HuH-7 (cell line): ENCODE measurements at regions not wholly inside any gene's neighbourhood (a gene's known extent, or its start where the extent isn't known, plus 50 kb on each side); places are given as distances from the start of the nearest gene placed in this dataset.
A peak's percentile ranks its signal among the peaks of the same experiment; 100 is the strongest.
"Not testable (repeated sequence)": the region's sequence is repeated elsewhere in the genome, so short reads cannot be mapped to it uniquely, and the experiment has no call there.

ENCODE experiments used
- DNase-seq: peaks from one replicate; pipeline ENCODE4 v3.0.0; 2011; ENCODE audit warnings: low spot score

DNA sequence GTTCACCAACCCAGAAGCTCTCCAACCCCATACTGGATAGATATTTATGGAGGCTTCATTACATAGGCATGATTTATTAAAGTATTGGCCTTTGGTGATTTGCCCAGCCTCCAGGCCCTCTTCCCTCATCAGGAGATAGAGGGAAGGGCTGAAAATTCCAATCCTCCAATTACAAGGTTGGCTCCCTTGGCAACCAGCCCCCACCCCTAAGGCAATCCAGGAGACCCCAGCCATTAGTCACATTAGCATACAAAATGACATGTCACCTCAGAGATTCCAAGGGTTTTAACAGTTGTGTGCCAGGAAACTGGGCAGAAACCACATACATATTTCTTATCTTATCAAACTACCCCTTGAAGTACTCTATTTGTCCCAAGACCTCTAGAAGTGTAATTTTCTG lies 210.0 kb downstream of the HINT1 start:
- no peak for DNase-seq

GRCh38 chr5:130954336-130954735 lies 210.7 kb downstream of the HINT1 start:
- no peak for DNase-seq

- DNase-seq = no peak
These were observed 226.0 kb downstream of the HINT1 start for GRCh38 chr5:130939059-130939458.

GRCh38 chr5:130937046-130937445 lies 228.0 kb downstream of the HINT1 start:
- DNase-seq = no peak

GRCh38 chr5:130923543-130924124 lies 241.4 kb downstream of the HINT1 start:
- no peak for DNase-seq

DNA sequence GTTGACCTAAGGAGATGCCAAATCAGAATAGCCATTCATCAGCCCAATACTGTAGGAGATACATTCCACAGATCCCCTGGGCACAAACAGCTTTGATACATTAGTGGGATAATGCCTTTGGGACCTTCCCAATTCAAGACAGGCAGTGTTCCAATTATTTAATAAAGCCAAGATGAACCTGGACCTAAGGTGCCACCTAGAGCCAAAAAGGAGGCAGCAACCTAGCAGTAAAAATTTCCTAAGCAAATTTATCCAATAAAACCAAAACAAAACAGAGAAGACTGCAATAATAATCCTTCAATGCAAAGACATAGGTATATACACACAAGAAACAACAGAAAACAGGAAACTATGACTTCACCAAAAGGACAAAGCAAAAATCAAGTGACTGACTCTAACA lies 253.0 kb downstream of the HINT1 start:
- DNase-seq = no peak

GRCh38 chr5:130908186-130908585 lies 256.9 kb downstream of the HINT1 start:
- no peak for DNase-seq

GRCh38 chr5:130897537-130898195 lies 267.4 kb downstream of the HINT1 start:
- DNase-seq = not testable (repeated sequence)

DNA sequence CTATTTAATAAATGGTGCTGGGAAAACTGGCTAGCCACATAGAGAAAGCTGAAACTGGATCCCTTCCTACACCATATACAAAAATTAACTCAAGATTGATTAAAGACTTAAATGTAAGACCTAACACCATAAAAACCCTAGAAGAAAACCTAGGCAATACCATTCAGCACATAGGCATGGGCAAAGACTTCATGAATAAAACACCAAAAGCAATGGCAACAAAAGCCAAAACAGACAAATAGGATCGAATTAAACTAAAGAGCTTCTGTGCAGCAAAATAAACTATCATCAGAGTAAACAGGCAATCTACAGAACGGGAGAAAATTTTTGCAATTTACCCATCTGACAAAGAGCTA lies 267.9 kb downstream of the HINT1 start:
- not testable (repeated sequence) for DNase-seq

DNA sequence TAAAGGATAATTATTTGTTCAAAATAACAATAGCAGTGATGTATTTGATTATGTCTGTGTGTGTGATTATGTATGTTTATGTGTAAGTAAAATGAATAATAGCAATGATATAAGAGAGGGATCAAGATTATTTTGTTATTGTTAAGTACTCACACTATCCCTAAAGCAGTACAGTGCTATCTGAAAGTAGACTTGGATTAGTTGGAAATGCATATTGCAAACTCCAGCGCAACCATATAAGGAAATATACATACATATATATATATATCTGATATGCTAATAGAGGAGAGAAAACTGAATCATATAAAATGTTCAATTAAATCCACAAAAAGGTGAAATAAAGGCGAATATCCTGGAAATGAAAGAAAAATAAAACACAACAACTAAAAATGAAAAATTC lies 268.4 kb downstream of the HINT1 start:
- DNase-seq = no peak

- DNase-seq = no peak
These were observed 272.1 kb downstream of the HINT1 start for GRCh38 chr5:130893006-130893405.

DNA sequence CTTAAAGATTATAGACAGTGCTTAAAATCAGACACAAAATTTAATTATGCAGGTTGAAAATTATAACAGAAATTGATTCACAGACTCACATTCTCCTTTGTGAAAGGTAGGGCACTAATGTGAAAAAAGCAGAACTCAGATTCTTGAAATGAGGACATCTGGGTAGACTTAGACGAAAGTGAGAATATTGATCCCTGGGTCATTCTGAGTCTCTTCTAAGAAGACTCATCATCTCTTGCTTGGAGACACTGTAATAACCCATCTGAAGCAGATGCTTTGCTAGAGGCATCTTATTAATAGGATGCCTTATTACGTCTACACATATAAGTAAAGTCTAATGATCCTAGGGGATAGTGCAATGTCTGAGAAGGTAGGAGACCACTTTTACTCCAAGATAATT lies 274.4 kb downstream of the HINT1 start:
- no peak for DNase-seq

DNA sequence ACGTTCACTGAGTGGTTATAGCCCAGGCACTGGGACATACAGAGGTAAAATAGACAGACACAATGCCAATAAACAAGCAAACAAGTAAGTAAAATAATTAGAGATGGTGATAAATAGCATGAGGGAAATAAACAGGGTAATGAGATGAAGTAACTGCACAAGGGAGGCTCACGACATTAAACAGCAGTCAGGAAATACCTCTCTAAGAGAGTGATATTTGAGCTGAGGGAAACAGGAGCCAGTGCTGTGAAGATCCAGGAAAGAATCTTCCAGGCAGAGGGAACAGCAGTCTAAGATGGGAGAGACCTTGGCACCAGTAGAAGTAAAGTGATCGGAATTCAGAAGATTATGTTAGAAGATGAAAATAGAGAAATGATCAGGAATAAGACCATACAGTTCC lies 279.4 kb downstream of the HINT1 start:
- DNase-seq = peak; percentile 3

- peak; percentile 21 for DNase-seq
These were observed 280.0 kb downstream of the HINT1 start for GRCh38 chr5:130885027-130885426.

- peak; percentile 11 for DNase-seq
These were observed 281.0 kb downstream of the HINT1 start for GRCh38 chr5:130884023-130884422.

DNA sequence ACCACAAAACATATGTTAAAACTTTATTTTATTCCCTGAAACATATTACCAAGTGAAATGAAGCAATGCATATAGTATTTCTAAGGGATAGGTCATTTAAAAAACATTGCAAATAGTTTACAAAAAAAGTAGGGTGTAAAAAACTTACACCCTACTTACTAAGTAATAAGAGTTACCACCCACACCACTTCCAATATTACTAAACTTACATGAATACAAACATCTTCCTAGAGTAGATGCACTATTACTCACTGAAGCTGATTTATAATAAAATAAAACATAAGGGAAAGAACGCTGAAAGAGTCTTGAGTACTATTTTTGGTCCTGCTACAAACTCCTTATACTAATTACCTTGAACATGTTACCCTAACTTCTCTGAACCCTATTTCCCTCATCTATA lies 289.4 kb downstream of the HINT1 start:
- no peak for DNase-seq

- no peak for DNase-seq
These were observed 290.1 kb downstream of the HINT1 start for GRCh38 chr5:130874861-130875417.

DNA sequence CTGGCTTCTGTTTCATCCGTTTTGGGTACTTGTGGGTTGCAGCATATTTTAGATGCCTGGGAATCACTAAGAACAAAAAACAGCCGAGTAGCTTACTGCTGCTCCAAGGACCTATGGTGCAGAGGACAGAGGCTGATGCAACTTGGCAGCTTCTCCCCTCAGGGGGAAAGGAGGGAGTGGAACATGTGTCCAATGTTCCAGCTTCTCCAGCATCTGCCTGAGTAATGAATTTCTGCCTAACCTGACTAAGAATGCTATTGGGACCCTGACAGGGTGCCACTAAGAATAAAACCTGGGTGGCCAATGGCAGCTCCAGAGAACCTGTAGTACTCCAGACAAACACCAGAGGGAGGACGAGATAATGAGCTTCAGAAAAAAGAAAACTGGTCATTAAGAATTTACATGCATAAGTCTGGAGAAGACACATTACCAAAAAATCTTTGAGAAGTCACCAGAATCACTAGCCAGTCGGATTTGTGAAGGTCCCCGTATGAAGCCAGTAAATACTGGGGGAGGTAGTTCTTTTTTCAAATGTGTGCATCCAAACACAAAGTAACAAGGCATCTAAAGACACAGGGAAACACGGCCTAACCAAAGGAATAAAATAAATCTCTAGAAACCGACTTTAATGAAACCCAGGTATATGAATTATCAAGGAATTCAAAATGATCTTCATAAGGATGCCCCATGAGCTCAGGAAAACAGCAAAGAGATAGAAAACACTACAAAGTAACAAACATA lies 293.5 kb downstream of the HINT1 start:
- peak; percentile 12 for DNase-seq

DNA sequence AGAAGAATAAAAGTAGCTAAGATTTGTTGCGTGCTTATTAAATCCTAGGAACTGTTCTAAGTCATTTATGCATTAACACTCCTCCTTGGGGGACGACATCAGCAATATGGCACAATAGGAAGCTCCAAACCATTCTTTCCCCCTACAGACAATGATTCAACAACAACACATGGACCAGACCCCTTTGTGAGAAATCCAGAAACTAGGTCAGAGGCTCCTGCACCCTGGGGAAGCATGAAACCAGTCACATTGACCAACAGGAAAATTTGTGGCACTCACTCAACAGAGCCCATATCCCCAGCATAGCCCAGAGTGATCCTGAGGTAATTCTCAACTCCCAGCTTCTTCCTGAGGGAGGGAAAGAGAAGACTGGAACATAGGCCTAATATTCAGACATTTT lies 294.4 kb downstream of the HINT1 start:
- DNase-seq = no peak

GRCh38 chr5:130868186-130868840 lies 296.7 kb downstream of the HINT1 start:
- no peak for DNase-seq

- DNase-seq = no peak
These were observed 319.8 kb downstream of the HINT1 start for GRCh38 chr5:130845049-130845765.
